GM19035 (cell line): ENCODE measurements at regions not wholly inside any gene's neighbourhood (a gene's known extent, or its start where the extent isn't known, plus 50 kb on each side); places are given as distances from the start of the nearest gene placed in this dataset.
"Not testable (repeated sequence)": the region's sequence is repeated elsewhere in the genome, so short reads cannot be mapped to it uniquely, and the experiment has no call there.

Source experiments
- ATAC-seq: cut with Tn5 transposase; IDR thresholded peaks from one replicate; pipeline ENCODE4 v1.9.1; 2021; ENCODE audit not compliant: unreplicated experiment

DNA sequence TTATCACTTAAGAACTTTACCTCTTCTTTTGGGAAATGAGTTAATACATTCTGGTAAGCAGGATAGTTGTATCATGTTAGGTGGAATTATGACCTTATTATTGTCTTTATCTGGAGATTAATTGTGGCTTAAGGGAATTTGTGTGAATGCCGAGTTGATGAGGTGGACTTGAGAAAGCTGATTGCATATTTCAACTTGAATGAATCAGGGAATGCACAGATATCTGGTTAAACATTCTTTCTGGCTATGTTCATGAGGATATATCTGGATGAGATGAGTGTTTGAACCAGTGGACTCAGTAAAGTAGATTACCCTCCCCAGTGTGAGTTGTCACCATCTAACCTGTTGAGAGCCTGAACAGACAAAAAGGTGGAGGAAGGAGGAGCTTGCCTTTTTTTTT lies 326.1 kb upstream of the GOT2 start:
- ATAC-seq = no peak

DNA sequence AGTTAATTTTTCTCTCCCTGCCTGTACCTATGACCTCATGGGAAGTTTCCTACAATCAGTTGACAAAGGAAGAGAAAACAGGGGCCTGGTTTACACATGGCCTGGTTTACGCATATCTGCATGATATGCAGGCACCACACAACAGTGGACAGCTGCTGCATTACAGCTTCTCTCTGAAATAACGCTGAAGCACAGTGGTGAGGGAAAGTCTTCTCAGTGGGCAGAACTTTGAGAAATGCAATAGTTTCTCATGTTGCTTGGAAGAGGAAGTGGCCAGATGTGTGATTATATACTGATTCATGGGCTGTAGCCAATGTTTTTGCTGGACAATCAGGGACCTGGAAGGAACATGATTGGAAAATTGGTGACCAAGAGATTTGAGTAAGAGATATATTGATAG lies 324.1 kb upstream of the GOT2 start:
- ATAC-seq = no peak

GRCh38 chr16:59053911-59054310 lies 319.8 kb upstream of the GOT2 start:
- ATAC-seq = no peak

DNA sequence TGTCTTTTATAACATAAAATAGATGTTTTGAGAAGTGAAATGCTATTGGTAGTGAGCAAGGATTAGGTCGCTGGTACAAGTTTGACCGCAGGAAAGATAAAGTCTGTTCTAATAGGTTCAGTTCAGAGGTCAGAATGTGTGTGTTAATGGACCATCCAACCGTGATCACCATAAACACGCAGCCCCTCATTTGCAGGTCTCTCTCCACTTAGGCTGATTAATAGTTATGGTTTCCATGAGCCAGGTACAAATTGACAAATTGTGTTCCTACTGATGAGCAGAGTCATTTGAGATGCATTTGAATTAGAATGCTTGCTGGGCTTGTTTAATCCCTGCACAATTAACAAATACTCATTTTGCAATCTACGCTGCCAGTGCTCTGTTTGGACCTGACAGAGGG lies 318.1 kb upstream of the GOT2 start:
- ATAC-seq = no peak

DNA sequence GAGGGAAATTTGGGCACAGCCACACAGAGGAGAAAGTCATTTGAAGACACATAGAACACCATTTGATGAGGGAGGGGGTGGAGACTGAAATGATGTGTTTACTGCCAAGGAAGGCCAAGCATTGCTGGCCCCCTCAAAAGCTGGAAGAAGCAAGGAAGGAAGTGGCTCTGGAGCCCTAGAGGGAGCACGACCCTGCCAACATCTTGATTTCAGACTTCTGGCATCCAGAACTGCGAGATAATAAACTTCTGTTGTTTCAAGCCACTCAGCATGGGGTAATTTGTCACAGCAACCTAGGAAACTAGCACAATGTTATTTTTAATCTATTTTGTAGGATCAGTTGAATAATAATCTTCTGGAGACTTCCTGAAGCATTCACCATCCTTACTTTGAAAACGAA lies 314.8 kb upstream of the GOT2 start:
- no peak for ATAC-seq

GRCh38 chr16:59047114-59047513 lies 313.0 kb upstream of the GOT2 start:
- no peak for ATAC-seq

GRCh38 chr16:59046335-59046734 lies 312.2 kb upstream of the GOT2 start:
- ATAC-seq = no peak

DNA sequence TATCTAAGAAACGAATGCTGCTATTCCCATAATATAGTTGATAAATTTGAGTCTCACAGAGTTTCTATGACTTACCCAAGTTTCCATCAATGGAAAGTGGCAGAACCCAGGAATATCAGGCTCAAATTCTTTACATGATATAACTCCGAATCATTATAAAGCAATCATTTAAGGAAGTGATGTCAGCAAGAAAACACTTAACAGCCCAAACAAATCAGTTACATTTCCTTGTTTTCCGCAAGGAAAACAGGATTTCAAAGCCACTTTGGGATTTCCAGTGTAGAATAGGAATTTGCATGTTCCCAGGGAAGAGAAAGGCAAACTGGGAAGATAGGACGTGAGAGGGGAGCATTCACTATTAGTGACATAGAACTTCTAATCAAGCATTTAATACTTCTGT lies 311.4 kb upstream of the GOT2 start:
- no peak for ATAC-seq

- no peak for ATAC-seq
Measured at GRCh38 chr16:59044616-59045015, 310.5 kb upstream of the GOT2 start.

- ATAC-seq = no peak
Measured at GRCh38 chr16:59042301-59042700, 308.2 kb upstream of the GOT2 start.

DNA sequence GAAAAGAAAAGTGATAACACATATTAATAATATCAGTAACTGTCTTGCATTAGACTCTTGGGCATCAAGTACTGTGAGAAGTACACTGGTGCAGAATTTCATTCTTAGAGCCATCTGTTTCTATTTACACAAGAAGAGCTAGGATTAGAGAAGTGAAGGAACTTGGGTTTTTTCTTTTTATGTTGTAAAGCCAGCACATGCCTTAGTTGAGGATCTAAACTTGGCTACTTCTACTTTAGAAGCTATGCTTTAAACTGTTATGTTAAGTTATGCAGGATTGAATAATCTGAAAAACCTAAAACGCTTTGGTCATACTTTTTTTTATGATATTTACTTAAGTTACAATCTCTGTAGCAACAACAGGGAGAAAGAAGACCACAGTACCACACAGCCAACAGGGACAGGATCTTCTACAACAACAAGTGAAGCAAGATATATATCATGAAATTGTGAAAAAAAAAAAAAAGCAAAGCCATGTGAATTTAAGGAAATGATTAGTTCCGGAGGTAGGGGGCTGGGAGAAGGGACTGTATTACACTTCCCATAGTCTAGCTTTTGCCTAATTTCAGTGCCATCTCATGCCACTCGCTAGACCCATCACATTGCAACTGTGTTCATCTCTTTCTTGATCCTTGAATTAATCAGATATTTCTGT lies 305.1 kb upstream of the GOT2 start:
- ATAC-seq = no peak

DNA sequence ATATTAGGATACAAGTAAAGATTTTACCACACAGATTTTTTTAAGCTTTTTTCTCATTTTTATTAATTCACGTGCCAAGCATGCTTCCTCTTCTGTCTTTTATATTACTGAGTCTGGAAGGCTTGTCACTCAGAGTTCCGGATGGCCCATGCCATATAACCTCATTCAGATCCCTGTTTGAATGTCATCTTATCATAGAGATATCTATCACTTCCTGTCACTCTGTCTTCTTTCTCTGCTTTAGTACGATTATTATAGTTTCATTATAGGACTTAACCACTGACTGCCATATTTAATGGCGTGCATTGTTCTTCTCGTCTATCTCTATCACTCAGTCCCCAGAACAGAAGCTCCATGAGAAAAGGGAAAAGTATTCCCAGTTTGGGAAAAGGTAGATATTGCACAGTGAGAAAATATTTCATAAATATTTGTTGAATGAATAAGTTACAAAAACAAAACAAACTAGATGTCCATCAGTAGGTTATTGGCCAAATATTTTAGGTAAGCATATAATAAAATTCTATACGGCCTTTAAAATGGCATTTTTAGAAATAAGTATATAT lies 296.9 kb upstream of the GOT2 start:
- ATAC-seq = no peak

DNA sequence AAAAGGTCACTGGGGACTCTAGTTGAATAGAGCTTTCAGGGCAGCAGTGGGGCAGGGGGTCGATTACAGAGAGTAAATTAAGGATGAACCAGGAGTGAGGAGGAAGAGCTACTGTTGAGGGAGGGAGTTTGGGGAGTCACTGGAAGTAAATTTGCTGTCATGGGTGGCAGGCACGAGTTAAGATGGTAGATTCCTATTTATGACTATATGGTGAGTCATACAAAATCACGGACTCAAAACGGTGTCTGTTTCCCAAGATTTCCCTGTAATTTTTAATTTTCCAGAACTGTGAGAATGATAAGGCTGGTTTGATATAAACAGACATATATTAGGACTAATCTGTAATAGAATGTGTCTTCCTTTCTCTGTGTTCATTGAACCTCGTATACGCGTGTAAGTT lies 287.6 kb upstream of the GOT2 start:
- no peak for ATAC-seq

- no peak for ATAC-seq
Measured at GRCh38 chr16:59013930-59014329, 279.8 kb upstream of the GOT2 start.

GRCh38 chr16:58999762-59000161 lies 265.6 kb upstream of the GOT2 start:
- ATAC-seq = no peak

GRCh38 chr16:58992755-58993154 lies 258.6 kb upstream of the GOT2 start:
- not testable (repeated sequence) for ATAC-seq

GRCh38 chr16:58983181-58983965 lies 249.3 kb upstream of the GOT2 start:
- ATAC-seq = not testable (repeated sequence)

- peak; percentile 81 for ATAC-seq
Measured at GRCh38 chr16:58970775-58971174, 236.7 kb upstream of the GOT2 start.

DNA sequence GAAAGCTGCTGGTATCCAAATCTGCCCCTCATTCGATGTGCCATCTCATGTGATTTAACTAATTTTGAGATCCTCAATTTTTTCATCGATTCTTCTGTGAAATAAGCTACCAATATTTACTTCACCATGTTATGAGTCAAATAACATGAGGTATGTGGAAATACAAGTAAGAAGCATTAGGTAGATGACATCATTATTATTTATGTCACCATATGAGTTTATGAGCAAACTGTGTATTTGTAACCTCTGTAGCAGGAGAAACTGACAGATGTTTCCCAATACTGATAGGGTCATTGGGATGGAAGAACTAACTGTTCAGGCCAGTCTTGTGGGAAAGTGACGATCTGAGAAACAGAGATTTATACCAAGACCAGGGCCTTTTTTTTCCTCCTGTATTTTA lies 229.4 kb upstream of the GOT2 start:
- no peak for ATAC-seq

GRCh38 chr16:58962811-58963210 lies 228.7 kb upstream of the GOT2 start:
- ATAC-seq = no peak

GRCh38 chr16:58960484-58960883 lies 226.4 kb upstream of the GOT2 start:
- ATAC-seq = no peak

DNA sequence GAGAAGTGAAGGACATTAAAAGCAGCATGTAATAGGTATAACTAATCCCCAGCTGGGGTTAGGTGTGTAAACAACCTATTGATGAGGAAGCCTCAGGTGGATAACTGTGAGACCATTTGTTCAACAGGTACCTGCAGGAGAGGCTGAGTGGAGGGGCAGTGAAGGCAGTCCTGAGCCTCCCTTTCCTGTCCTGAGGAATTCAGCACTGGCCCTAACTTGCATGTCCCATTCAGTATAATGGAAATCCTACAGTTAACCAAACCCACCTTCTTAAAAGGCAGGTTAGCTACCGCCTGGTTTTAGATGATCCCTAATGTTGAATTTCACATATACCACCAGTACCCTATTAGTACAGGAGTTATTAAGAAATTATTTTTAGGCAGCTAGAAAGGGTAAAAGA lies 225.9 kb upstream of the GOT2 start:
- ATAC-seq = no peak
